OCI-M2 (cell line): ENCODE measurements at regions not wholly inside any gene's neighbourhood (a gene's known extent, or its start where the extent isn't known, plus 50 kb on each side); places are given as distances from the start of the nearest gene placed in this dataset.

Experiments used
- DNase-seq: peaks from one replicate; lab custom pipeline; 2025; ENCODE audit not compliant: unreplicated experiment; lab: John Stamatoyannopoulos, UW

DNA sequence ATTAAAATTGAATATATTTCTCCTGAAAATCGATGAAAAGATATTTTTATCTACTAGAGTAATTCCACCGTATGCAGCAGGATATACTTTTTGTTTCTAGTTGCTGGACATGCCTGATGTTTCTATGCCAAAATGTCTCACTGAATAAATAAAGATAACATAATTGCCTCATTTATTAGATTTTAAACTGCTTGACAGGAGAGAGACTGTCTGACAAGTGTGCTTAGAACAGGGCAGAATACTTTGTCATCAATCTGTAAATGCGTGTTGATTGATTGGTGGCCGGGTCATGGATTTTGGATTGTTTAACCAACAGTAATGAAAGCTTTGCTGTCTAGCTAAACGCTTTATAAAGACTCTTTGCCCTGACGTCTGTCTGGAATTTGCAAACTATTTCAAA lies 339.0 kb downstream of the CHRM3 start:
- no peak for DNase-seq

DNA sequence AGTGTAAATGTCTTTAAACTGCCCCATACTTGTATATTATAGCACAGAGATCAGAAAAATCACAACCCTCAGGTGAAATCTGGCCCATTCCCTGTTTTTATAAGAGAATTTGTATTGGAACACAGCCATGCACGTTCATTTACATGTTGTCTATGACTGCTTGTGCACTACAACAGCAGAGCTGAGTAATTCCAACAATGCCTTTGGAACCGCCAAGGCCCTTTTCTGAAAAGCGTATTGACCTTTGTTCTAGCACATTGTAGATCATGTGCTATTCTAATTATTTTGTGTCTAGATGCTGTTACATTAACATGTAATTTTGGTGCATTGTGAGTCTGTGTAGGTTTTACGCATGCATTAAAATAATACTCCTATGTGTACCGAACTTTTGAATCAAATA lies 339.6 kb downstream of the CHRM3 start:
- DNase-seq: no peak

DNA sequence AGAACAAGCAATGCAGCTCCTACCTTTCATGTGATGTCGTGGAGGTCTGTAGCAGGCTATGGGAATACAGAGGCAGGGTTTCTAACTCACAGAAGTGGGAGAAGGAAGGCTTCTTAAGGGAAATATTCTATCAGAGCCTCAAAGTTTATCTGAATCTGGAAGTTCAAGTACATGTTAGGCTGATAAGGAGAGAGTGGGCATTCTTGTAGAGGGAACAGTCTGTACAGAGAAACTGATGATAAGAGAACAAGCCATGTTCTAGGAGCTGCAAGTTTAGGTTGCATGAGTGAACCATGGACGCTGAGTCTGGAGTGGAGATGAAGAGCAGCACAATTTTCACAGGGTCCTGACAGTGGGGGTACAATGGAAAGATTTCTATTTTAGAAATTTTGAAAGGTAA lies 344.0 kb downstream of the CHRM3 start:
- no peak for DNase-seq

DNA sequence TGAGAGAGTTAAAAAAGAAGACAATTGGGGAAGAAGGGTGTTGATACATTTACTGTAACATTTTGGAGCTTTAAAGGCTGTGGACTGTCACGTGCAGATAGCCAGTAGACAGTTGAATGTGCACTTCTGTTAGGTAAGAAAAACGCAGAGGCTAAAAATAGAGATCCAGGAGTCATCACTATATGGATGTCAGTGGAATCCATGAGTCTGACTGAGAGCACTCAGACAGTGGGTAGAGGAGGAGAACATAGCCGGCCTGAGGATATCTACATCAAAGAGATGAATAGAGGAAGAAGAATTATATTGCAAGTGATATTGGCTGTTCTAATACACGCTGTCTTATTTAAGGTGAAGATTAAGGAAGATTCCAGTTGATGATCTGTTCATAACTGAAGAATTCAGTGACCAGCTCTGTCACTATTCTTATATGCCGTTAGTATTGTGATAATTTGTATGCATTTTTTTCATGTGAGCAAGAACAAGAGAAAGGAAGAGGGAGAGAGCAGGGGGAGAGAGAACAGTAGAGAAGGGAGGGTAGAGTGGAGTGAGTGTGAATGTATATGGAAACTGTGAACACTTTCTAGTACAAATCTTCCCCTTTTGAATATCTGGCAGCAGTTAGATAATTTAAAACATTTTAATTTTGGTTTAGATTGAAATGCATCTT lies 344.8 kb downstream of the CHRM3 start:
- DNase-seq: no peak

DNA sequence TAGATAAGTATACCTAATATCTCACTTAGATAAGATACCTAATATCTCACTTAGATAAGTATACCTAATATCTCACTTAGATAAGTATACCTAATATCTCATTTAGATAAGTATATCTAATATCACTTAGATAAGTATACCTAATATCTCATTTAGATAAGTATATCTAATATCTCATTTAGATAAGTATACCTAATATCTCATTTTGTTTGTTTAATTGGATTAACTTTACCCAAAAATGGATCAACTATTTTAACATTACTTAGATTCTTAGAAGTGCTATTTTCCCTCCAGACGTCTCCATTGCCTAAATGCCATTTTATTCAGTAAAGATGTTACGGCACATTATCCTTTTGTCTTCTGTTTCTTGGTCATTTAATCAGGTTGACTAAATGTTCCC lies 346.4 kb downstream of the CHRM3 start:
- no peak for DNase-seq

DNA sequence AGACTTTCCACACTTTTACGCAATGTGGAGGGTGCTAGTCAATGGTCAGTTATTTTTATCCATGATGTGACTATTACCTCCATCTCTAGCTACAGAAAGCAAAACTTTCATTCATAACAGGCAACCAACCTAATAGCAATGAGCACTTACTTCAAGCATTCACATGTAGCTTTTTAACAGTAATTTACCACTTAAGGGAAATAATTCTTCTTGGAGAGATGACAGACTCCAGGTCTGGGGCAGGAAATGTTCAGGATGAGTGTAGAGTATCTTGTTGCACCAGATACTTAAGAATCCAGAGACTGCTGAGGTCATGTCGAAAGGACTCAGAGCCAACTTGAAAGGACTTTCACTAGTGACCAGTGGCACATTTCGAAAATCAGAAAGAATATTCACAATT lies 347.6 kb downstream of the CHRM3 start:
- no peak for DNase-seq

DNA sequence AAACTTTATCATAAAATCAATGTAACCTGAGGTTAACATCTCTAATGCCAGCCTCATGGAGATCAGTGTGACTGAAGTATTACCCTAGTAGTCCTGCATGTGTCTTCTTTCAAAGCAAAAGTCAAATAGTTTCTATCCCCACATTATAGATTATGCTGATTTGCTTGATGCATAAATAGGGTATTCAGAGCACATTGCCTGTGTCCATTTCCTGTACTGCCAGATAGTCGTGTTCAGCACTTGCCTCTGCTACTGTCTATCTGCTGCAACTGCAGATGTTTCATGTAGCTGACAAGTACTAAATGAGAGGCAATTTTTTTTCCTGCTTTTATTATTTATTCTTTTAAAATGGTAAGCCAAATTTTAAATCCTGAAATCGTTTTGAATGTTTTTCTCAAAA lies 348.7 kb downstream of the CHRM3 start:
- DNase-seq: no peak

DNA sequence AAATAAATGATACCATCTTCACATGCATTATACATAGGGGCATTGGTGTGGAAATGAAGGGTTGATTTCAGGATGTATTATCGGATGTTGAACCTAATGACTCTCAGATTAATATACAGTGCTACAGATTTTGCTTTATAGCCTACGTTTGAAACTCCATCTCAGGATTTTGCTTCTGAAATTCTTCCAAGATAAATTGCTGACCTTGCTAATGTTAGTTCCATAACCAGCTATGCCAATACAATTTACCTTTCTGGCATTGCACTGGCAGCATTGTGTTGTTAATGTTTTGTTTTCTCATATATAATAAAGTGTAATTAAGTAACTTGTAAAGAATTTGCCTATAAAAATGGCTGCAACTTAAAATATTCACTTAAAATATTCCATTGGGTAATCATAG lies 350.1 kb downstream of the CHRM3 start:
- DNase-seq: no peak

DNA sequence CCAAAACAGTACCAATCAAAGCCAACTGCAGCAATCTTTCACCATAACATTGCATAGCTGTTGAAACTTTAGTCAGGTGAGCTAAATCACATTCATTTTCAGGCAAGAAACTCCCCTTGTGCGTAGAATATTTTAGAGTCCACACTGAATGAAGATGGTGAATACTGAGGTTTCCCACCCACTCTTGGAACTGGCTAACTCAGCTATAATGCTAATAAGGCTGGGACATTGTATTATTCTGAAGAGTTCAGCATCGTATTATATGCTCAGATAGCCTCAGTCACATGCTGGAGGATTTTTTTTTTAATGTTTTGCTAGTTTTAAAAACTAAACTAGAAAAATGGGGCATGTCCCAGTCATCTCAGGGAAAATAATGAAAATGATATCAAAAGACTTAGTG lies 352.3 kb upstream of the FMN2 start:
- DNase-seq: no peak

DNA sequence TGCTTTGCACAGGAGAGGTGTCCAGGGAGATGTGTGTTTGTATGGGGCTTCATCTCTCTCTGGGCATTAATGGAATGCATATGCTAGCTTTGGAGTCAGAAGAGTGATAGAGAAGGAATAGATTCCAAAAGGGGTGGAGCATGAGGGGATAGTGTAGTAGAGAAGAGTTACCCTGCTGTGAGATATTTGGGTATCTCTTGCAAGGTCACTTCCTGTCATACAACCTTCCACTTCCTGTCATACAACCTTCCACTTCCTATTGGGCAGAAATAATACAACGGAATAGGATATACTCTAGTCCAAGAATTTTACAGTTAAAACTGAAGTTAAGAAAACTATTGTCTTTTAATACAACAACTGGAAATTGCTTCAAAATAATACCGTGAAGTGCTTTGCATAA lies 351.8 kb upstream of the FMN2 start:
- no peak for DNase-seq

DNA sequence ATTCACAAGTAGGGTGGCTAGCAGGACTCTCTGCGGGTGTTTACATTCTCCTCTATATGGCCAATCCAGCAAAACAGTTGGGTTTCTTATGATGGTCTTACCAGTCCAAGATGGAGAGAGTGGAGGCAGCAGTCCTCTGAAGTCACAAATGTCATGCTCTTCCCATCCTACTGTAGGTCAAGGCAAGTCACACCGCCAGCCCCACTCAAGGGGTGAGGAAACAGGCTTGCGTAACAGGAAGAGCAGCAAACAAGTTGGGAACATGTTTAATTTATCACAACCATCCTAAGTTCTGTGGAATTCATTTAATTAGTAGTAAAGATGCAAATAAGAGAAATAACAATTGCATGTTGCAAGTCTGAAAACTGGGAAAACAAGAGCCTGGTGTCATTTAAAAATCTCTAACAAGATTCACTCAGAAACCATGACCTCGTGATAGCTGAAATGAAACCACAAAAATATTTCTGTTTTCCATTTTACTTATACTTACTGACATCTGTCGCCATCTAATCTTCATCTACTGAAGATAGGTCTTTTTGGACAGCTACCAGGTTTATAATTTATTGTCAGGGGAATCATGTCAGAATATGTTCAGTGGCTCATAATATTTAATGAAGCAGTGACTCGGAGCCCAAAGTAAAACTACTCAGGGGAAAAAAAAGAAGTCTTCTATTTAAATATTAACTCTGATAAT lies 349.1 kb upstream of the FMN2 start:
- DNase-seq: no peak

DNA sequence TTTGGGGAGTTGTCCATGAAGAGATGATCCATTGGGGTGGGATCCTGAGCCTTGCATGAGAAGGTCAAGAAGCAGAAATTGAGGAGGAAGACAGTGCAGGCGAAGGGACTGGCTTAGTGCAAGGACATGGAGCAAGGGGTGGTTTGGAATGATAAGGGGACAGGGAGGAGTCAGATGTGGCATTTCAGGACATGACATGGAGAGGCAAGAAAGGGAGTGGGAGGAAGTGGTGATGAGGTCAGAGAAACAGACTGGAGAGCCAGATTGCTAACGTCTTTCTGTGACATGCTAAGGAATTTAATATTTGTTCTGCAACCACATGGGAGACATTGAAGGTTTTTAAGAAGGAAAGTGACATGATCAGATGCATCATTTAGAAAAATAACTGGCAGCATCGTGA lies 346.8 kb upstream of the FMN2 start:
- no peak for DNase-seq

DNA sequence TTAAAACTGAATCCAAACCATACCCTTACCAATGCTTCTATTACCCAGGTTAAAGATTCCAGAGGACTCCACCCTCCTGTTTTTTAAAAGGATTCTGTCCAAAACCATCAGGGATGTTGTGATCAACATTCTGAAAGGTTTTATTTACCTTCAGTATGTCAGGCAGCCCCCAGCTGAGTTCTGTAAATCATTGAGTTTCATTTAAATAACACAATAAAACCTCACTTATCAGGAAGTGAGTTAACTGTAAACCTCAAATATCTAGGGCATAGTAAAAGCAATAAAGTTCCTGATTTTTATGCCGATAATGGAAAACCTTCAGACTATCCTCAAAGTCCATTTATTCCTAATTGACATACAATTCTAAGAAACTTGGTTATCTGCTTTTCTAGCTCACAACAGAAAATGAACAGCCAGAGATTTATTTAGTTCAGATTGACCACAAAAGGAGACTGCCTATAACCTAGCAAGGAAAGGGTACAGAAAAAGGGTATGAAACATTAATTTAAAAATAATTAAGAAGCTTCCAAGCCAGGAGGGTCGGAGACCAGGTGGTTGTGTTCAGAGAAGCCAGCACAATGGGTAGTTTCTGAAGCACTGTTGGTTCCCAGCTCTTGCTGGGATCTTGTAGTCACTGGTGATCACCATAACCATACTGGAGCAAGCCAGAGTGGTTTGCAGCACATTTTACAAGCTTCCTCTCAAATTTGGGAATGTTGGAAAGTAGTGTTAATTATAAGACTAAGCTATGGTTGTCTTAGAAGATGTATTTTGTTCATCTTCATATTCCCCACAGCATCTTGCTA lies 336.4 kb upstream of the FMN2 start:
- no peak for DNase-seq

DNA sequence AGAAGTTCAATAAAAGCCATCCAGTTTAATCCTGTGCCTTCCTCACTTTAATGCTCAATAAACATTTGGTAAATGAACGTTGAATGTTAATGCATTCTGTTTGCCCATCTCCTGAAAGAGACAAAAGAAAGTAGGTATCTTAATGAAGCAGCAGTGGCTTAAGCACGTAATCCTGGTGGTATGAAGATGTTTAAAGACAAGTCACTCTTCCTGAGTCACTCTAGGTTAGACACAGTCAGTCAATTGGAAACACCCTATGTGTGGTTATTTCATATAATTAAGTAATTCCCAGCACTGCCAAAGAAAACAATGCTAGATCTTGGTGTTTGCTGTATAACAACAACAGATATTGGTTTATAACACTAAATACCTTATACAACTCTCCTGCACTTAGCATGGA lies 334.0 kb upstream of the FMN2 start:
- no peak for DNase-seq

DNA sequence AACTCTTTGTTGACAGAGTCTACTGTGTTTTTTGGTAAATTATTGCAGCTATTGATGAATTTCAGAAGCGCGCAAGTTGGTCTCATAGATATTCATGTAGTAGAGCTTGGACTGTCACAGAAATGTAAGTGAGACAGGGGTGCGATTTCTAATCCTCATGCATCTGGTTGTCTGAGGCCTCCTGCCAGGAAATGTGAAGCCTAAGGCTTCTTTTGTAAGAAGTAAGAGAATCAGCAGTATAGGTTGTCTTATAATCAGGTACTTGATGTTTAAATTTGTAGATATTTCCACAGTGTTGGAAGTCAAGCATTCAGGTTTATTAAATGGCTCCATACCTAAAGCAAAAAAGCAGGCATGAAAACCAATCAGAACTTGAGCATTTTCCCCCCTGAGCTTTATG lies 332.9 kb upstream of the FMN2 start:
- no peak for DNase-seq

DNA sequence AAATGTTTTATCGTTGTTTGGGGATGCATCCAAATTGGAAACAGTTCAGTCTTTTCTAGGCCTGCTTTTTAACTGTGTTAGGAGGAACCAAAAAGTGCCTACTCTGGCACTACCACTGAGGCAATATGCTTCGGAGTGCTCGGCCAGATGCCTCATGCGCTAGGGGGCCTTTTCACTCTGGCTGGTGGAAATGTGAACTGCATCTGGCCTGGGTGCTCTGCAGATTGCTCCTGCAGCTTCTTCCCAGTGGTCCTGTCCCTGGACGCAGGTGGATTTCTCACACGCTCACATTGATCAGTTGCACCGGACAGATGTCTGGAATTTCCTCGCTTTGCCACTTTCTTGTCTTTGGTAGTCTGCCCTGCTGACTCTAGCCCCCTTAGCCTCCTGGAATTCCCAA lies 330.2 kb upstream of the FMN2 start:
- DNase-seq: no peak

DNA sequence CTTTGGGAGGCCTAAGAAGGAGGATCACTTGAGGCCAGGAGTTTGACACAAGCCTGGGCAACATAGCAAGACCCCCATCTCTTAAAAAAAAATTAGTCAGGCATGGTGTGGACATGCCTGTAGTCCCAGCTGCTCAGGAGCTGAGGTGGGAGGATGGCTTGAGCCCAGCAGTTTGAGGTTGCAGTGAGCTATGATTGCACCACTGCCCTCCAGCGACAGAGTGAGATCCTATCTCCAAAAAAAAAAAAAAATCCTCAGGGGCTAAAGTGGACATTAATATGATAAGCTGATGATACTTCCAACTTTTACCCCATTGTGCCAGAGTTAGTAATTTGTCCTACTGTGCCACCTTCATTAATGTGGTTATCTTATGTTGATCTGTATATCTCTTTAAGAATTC lies 327.8 kb upstream of the FMN2 start:
- DNase-seq: no peak

DNA sequence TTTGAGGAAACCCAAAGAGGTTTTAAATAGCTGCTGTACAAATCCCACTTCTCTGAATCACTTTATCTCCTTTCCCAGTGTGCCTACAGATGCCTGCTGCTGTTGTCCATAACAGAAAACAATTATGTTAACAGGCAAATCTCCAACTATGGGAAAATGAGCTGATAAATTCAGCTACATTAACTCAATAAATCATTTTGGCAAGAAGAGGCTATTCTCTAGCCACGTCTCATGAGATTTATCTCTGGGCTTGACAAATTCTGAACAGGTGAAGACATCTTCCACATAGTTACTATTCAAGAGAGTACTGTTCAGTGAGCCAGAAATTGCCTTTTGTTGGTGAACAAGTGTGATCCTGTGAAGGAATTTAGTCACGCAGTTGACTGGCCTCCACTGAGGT lies 327.1 kb upstream of the FMN2 start:
- no peak for DNase-seq

DNA sequence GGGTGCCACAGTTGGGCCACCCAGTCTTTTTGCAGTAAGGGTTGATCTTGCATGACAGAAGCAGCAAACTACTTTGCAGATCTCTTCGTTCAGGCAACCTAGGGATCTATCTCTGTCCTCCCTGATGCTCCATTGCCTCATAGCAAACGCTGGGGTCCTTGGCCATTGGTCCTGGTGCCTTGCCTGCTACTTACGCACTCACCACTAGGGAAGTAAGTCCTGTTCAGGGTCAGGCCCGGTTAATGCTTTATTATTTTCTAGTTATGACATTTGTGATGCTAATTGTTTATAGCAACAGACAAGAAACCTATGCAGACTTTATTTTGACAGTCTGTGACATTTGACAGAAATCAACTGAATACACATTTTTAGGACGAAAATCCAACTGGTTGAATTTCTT lies 326.5 kb upstream of the FMN2 start:
- no peak for DNase-seq

DNA sequence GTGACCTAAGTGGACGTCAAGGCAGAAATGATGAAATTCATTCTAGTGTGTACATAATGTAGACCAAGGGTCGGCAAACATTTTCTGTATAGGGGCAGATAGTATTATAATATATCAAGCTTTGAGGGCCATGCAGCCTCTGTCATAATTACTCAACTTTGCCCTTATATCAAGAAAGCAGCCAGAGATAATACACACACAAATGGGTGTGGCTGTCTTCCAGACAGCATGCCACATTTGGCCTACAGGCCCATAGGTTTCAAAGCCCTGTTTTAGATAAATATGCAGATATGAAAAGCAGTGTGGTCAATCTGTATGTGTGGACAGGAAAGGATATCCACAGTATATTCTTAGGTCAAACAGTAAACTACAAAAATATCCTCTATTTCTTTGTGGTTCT lies 320.1 kb upstream of the FMN2 start:
- DNase-seq: no peak

DNA sequence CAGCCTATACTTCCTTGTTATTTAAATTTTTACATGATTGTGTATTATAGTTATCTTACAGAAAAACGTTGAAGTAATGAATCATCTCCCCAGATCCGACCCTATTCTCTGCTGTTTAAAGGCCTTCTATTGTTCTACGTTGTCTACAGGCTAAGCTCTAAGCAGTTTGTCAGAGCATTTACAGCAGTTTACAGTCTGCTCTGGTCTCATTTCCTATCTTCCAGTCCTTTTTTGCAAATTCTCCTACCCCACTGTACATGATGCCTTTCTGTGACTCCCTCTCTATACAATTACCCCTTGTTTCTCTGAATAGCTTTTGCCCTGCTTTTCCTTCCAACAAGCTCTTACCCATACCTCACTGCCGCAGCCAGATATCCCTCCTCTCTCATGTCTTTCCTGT lies 319.2 kb upstream of the FMN2 start:
- DNase-seq: no peak

DNA sequence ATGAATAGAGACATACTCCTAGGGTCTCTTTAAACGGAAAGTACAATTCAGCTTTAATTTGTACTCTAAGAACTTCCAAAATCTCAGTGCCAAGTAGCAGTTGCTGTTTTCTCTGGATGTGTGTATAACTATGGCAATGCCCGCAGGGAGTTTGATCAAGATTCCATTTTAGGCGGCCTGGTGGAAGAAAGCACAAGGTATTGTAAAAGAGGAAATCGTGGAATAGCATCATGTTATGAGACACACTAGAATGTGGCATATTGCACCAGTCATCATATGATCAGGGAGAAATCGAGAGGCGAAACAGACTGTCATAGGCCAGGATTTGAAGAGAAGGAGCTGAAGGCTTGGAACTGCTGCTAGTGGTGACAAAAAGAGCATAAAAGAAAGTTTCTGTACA lies 316.2 kb upstream of the FMN2 start:
- no peak for DNase-seq
